Nephron progenitor cell (in vitro differentiated cells): ENCODE measurements at regions not wholly inside any gene's neighbourhood (a gene's known extent, or its start where the extent isn't known, plus 50 kb on each side); places are given as distances from the start of the nearest gene placed in this dataset.

Experiments used
- DNase-seq: peaks from one replicate; pipeline ENCODE4 v3.0.0; 2021
- H3K27ac Mint-ChIP-seq: 2 replicates; pipeline ENCODE4 v1.8.0; 2021; ENCODE audit warnings: mild to moderate bottlenecking, moderate library complexity, mixed read lengths
- H3K27me3 Mint-ChIP-seq: 2 replicates; pipeline ENCODE4 v1.8.0; 2021; ENCODE audit warnings: mild to moderate bottlenecking, low read depth, mixed read lengths; ENCODE audit not compliant: poor library complexity
- H3K36me3 Mint-ChIP-seq: 2 replicates; pipeline ENCODE4 v1.8.0; 2021; ENCODE audit warnings: low read depth, mixed read lengths
- H3K4me1 Mint-ChIP-seq: 2 replicates; pipeline ENCODE4 v1.8.0; 2021; ENCODE audit warnings: mixed read lengths
- H3K4me3 Mint-ChIP-seq: 2 replicates; pipeline ENCODE4 v1.8.0; 2021; ENCODE audit warnings: mild to moderate bottlenecking, moderate library complexity, mixed read lengths
- H3K9me3 Mint-ChIP-seq: 2 replicates; pipeline ENCODE4 v1.8.0; 2021; ENCODE audit warnings: mild to moderate bottlenecking, moderate library complexity, mixed read lengths
- CTCF ChIP-seq: fragments of 200-600 bp; sonication (generic); IDR thresholded peaks from 2 replicates; pipeline ENCODE4 v1.5.0; 2021; ENCODE audit warnings: antibody characterized with exemption

- DNase-seq = no peak
- Mint-ChIP-seq H3K9me3 (peaks cover 6% of the 10 kb centered on the region), H3K4me1 (peaks cover 2% of the 10 kb centered on the region), H3K4me3 (no peak overlapping the region), H3K36me3 (no peaks in the 10 kb centered on the region), H3K27me3 (peaks cover 7% of the 10 kb centered on the region), H3K27ac (no peak overlapping the region)
- TF ChIP-seq CTCF = no peak
These were observed 266.7 kb downstream of the GPATCH2 start for GRCh38 chr1:217364220-217364619.

GRCh38 chr1:217363319-217363718 is 267.6 kb downstream of the GPATCH2 start:
- Mint-ChIP-seq H3K27ac (no peak overlapping the region), H3K36me3 (no peaks in the 10 kb centered on the region), H3K4me3 (no peak overlapping the region), H3K9me3 (peaks cover 6% of the 10 kb centered on the region), H3K27me3 (peaks cover 7% of the 10 kb centered on the region), H3K4me1 (no peaks in the 10 kb centered on the region)
- no peak for DNase-seq
- TF ChIP-seq CTCF = no peak

- Mint-ChIP-seq H3K4me3 (no peak overlapping the region), H3K27me3 (peaks cover 6% of the 10 kb centered on the region), H3K9me3 (peaks cover 6% of the 10 kb centered on the region), H3K27ac (no peak overlapping the region), H3K4me1 (no peaks in the 10 kb centered on the region), H3K36me3 (no peaks in the 10 kb centered on the region)
- no peak for TF ChIP-seq CTCF
- DNase-seq = no peak
These were observed 270.4 kb downstream of the GPATCH2 start for GRCh38 chr1:217360510-217360909.

GRCh38 chr1:217354895-217355294 is 276.0 kb downstream of the GPATCH2 start:
- DNase-seq = no peak
- H3K4me3 Mint-ChIP-seq = no peak overlapping the region
- no peaks in the 10 kb centered on the region for H3K36me3 Mint-ChIP-seq
- no peak for TF ChIP-seq CTCF
- H3K4me1 Mint-ChIP-seq = no peaks in the 10 kb centered on the region
- H3K27ac Mint-ChIP-seq = no peak overlapping the region
- peaks cover 16% of the 10 kb centered on the region for H3K27me3 Mint-ChIP-seq
- H3K9me3 Mint-ChIP-seq = no peaks in the 10 kb centered on the region

GRCh38 chr1:217348960-217349664 is 281.8 kb downstream of the GPATCH2 start:
- DNase-seq = no peak
- H3K4me1 Mint-ChIP-seq = peaks cover 5% of the 10 kb centered on the region
- no peak overlapping the region for H3K27ac Mint-ChIP-seq
- no peak for TF ChIP-seq CTCF
- no peak overlapping the region for H3K4me3 Mint-ChIP-seq
- peaks cover 13% of the 10 kb centered on the region for H3K27me3 Mint-ChIP-seq
- no peaks in the 10 kb centered on the region for H3K36me3 Mint-ChIP-seq
- no peaks in the 10 kb centered on the region for H3K9me3 Mint-ChIP-seq

DNA sequence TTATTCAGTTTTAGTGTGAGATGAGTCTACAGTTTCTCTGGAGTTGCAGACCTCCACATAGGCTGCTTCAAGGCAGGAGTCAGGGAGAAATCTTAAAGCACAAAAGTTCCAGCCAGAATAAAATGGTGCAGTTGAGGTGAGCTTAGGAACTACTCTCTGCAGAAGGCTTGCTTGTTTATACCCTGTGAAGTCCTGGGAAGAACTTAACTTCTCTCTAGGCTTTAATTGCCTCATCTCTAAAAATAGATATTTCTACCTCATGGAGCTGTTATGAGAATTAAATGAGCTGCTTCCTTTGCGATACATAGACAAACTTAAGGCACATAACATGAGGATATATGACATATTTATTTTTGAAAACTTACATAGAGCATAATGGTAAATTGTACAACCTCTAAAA is 286.2 kb downstream of the GPATCH2 start:
- Mint-ChIP-seq H3K27ac (no peak overlapping the region), H3K27me3 (no peaks in the 10 kb centered on the region), H3K4me1 (peaks cover 14% of the 10 kb centered on the region), H3K4me3 (no peak overlapping the region), H3K36me3 (no peaks in the 10 kb centered on the region), H3K9me3 (no peaks in the 10 kb centered on the region)
- no peak for TF ChIP-seq CTCF
- DNase-seq = no peak
